ENCODE measurements at regions not wholly inside any gene's neighbourhood (a gene's known extent, or its start where the extent isn't known, plus 50 kb on each side); places are given as distances from the start of the nearest gene placed in this dataset.

DNA sequence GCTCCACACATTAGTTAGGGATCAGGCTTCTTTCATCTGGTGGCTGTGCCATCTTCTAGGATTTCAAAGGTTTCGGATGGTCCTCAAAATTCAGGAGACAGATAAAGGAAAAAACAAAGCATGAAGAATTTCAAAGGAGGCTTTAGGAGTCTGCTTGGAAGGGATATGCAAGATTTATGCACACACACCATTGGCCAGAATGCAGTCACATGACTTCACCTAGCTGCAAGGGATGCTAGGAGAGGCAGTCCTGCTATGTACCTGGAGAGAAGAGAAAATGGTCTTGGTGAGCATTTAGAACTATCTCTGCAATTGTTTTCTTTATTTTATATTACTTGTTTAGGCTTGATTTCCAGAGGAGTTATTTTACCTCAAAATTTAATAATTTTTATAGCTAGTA is 174.6 kb downstream of the PCTP start:
- TF ChIP-seq TCF12 (IDR thresholded peaks at IDR 0.05; ENCODE audit: low read depth, low read length) = no peak
- TF ChIP-seq, protein P1, sequence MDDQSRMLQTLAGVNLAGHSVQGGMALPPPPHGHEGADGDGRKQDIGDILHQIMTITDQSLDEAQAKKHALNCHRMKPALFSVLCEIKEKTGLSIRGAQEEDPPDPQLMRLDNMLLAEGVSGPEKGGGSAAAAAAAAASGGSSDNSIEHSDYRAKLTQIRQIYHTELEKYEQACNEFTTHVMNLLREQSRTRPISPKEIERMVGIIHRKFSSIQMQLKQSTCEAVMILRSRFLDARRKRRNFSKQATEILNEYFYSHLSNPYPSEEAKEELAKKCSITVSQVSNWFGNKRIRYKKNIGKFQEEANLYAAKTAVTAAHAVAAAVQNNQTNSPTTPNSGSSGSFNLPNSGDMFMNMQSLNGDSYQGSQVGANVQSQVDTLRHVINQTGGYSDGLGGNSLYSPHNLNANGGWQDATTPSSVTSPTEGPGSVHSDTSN (IDR thresholded peaks at IDR 0.05; ENCODE audit: insufficient replicate concordance, low read depth, low read length) = no peak
- TF ChIP-seq EP300 (IDR thresholded peaks at IDR 0.05; ENCODE audit: borderline replicate concordance in 1 of 2, control insufficient read depth in 1 of 2, low read depth in 2 of 2, low read length in 2 of 2) = no peak
- no peak for TF ChIP-seq SP1 (IDR thresholded peaks at IDR 0.05; ENCODE audit: low read depth, low read length)
- TF ChIP-seq, protein P2, sequence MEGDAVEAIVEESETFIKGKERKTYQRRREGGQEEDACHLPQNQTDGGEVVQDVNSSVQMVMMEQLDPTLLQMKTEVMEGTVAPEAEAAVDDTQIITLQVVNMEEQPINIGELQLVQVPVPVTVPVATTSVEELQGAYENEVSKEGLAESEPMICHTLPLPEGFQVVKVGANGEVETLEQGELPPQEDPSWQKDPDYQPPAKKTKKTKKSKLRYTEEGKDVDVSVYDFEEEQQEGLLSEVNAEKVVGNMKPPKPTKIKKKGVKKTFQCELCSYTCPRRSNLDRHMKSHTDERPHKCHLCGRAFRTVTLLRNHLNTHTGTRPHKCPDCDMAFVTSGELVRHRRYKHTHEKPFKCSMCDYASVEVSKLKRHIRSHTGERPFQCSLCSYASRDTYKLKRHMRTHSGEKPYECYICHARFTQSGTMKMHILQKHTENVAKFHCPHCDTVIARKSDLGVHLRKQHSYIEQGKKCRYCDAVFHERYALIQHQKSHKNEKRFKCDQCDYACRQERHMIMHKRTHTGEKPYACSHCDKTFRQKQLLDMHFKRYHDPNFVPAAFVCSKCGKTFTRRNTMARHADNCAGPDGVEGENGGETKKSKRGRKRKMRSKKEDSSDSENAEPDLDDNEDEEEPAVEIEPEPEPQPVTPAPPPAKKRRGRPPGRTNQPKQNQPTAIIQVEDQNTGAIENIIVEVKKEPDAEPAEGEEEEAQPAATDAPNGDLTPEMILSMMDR (IDR thresholded peaks at IDR 0.05 in 2 of 3, conservative IDR thresholded peaks at IDR 0.05 in 1 of 3; ENCODE audit: control insufficient read depth in 2 of 3, extremely low read depth in 1 of 3, insufficient read depth in 1 of 3, low read depth in 3 of 3, low read length in 3 of 3) = no peak
- no peak for TF ChIP-seq MAX (IDR thresholded peaks at IDR 0.05; ENCODE audit: low read depth, low read length)
- no peak for TF ChIP-seq EZH2 (IDR thresholded peaks at IDR 0.05; ENCODE audit: borderline replicate concordance, control insufficient read depth, low read depth, low read length)
- TF ChIP-seq HDAC6 (IDR thresholded peaks at IDR 0.05; ENCODE audit: unreplicated experiment) = no peak
- TF ChIP-seq POLR2AphosphoS5 (IDR thresholded peaks at IDR 0.05; ENCODE audit: low read length) = no peak
- TF ChIP-seq ESRRA (IDR thresholded peaks at IDR 0.05; ENCODE audit: low read length) = no peak
- TF ChIP-seq BRCA1 (IDR thresholded peaks at IDR 0.05; ENCODE audit: low read depth, low read length) = no peak
- no peak for TF ChIP-seq TARDBP (IDR thresholded peaks at IDR 0.05; ENCODE audit: borderline replicate concordance)
